Heart right ventricle (tissue), 16 donors: ENCODE measurements at regions not wholly inside any gene's neighbourhood (a gene's known extent, or its start where the extent isn't known, plus 50 kb on each side); places are given as distances from the start of the nearest gene placed in this dataset.

Experiments used
- ATAC-seq, 8 donors: fragments of 200-7000 bp; cut with Tn5 transposase; one replicate each; pipeline ENCODE4 v1.9.1; 2020; ENCODE audit warnings: mild to moderate bottlenecking in 8 of 8, moderate library complexity in 8 of 8, moderate number of reproducible peaks in 1 of 8
- DNase-seq, 2 donors: peaks; one replicate each; pipeline ENCODE4 v3.0.0-alpha.2; 2020
- H3K27ac ChIP-seq, 10 donors: fragments of 200-600 bp; sonication (generic) in 2 of 10; one replicate each; pipeline versions ENCODE4 v1.5.0 to v1.8.0; 2020 to 2022; ENCODE audit warnings: mild to moderate bottlenecking in 3 of 10
- H3K27me3 ChIP-seq, 7 donors: fragments of 200-600 bp; one replicate each; pipeline ENCODE4 v1.8.0; 2021 to 2022; ENCODE audit warnings: mild to moderate bottlenecking in 2 of 7
- H3K36me3 ChIP-seq, 9 donors: fragments of 200-600 bp; sonication (generic) in 1 of 9; one replicate each; pipeline versions ENCODE4 v1.5.0 to v1.8.0; 2020 to 2022; ENCODE audit warnings: mild to moderate bottlenecking in 2 of 9
- H3K4me1 ChIP-seq, 9 donors: fragments of 200-600 bp; sonication (generic) in 1 of 9; one replicate each; pipeline versions ENCODE4 v1.5.0 to v1.8.0; 2020 to 2022; ENCODE audit warnings: mild to moderate bottlenecking in 4 of 9
- H3K4me3 ChIP-seq, 10 donors: fragments of 200-600 bp; sonication (generic) in 2 of 10; one replicate each; pipeline versions ENCODE4 v1.5.0 to v1.8.0; 2020 to 2022; ENCODE audit warnings: mild to moderate bottlenecking in 7 of 10, moderate library complexity in 2 of 10
- H3K9me3 ChIP-seq, 11 donors: fragments of 200-600 bp in 10 of 11; sonication (generic) in 2 of 11; one replicate each; pipeline versions ENCODE4 v1.5.0 to v1.8.0; 2013 to 2022; ENCODE audit warnings: mild to moderate bottlenecking in 2 of 11, control low read depth in 1 of 11, moderate library complexity in 1 of 11
- WGBS, 2 donors: extraction: QIAGEN DNeasy Blood & Tissue Kit; methylation state at CpG; one replicate each; pipeline ENCODE4 v1.1.7; 2013; ENCODE audit warnings: inconsistent platforms in 1 of 2; 5-methylcytosine and 5-hydroxymethylcytosine counted together
- intact Hi-C, 10 donors: fragments of 100-400 bp; cut with DNase I; formaldehyde crosslinking; loops; one replicate each; pipeline versions ENCODE4 v1.11.1 to v1.14.2; 2022
- TF ChIP-seq, protein P1 (sequence below), 9 donors: fragments of 200-600 bp; sonication (generic) in 2 of 9; IDR thresholded peaks; one replicate each; pipeline versions ENCODE4 v1.5.0 to v1.8.0; 2021 to 2022; ENCODE audit warnings: antibody characterized with exemption in 9 of 9, mild to moderate bottlenecking in 5 of 9, moderate library complexity in 1 of 9
- donor health status: Arrhythmogenic right ventricular cardiomyopathy.
- donor health status: ischemic (EF 13 %, LVEDD 7.1; RV severe dilation, severe dysfunction).
- donor health status: healthy with polysubstance abuse.
- donor health status: DM: no; HTN: yes; CAD: no.
- donor health status: DM: no; HTN: no; CAD: no.
- donor health status: ischemic (EF 25% LVEDD 6.9; RV normal size, moderate dysfunction).
- donor health status: ischemic (EF 25% LVEDD 5.7; RV mildly dilated, moderate dysfunction).
- donor health status: healthy.
- donor health status: DM: yes; HTN: yes; CAD: no.
- donor health status: Ischemic cardiomyopathy.
- donor health status: ischemic (EF 35%, LVEDD 5.7; RV mildly dilated, moderate dysfunction).
- donor health status: nonischemic (EF 11% LVEDD 7.7; RV severe dilation, severe dysfunction).
- donor health status: DM: yes; HTN: yes; CAD: no.
- donor health status: PGD.
- donor health status: ischemic (EF 29% LVEDD 5.4; RV normal size, mild dysfunction).
- donor health status: nonischemic (EF 23%, LVEDD 6.1; RV moderate dilation, normal function).

GRCh38 chr22:26106412-26106811 is 62.9 kb upstream of the SEZ6L start:
- H3K36me3 ChIP-seq: no peaks in the 10 kb centered on the region
- H3K27ac ChIP-seq: no peak overlapping the region
- ATAC-seq (no peak), DNase-seq (no peak)
- TF ChIP-seq, protein P1, sequence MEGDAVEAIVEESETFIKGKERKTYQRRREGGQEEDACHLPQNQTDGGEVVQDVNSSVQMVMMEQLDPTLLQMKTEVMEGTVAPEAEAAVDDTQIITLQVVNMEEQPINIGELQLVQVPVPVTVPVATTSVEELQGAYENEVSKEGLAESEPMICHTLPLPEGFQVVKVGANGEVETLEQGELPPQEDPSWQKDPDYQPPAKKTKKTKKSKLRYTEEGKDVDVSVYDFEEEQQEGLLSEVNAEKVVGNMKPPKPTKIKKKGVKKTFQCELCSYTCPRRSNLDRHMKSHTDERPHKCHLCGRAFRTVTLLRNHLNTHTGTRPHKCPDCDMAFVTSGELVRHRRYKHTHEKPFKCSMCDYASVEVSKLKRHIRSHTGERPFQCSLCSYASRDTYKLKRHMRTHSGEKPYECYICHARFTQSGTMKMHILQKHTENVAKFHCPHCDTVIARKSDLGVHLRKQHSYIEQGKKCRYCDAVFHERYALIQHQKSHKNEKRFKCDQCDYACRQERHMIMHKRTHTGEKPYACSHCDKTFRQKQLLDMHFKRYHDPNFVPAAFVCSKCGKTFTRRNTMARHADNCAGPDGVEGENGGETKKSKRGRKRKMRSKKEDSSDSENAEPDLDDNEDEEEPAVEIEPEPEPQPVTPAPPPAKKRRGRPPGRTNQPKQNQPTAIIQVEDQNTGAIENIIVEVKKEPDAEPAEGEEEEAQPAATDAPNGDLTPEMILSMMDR (IDR thresholded peaks at IDR 0.05): no peak
- intact Hi-C loops: no loop called here
- H3K4me3 ChIP-seq: no peak overlapping the region
- H3K4me1 ChIP-seq: no peaks in the 10 kb centered on the region
- H3K27me3 ChIP-seq: peaks cover 0 to 62% (median 38%) of the 10 kb centered on the region in 7 donors
- peaks cover 0 to 9% (median 0%) of the 10 kb centered on the region in 11 donors for H3K9me3 ChIP-seq

GRCh38 chr22:26109686-26110315 is 59.5 kb upstream of the SEZ6L start:
- no peak overlapping the region for H3K4me3 ChIP-seq
- H3K9me3 ChIP-seq: peaks cover 0 to 9% (median 0%) of the 10 kb centered on the region in 11 donors
- peaks cover 0 to 65% (median 28%) of the 10 kb centered on the region in 7 donors for H3K27me3 ChIP-seq
- no peaks in the 10 kb centered on the region for H3K36me3 ChIP-seq
- no peaks in the 10 kb centered on the region for H3K4me1 ChIP-seq
- WGBS, 2 donors: 68% methylated on average over 11 of the region's 11 CpGs
- H3K27ac ChIP-seq: no peak overlapping the region
- ATAC-seq (no peak), DNase-seq (no peak)
- intact Hi-C loops: no loop called here
- TF ChIP-seq, protein P1 (IDR thresholded peaks at IDR 0.05): no peak

DNA sequence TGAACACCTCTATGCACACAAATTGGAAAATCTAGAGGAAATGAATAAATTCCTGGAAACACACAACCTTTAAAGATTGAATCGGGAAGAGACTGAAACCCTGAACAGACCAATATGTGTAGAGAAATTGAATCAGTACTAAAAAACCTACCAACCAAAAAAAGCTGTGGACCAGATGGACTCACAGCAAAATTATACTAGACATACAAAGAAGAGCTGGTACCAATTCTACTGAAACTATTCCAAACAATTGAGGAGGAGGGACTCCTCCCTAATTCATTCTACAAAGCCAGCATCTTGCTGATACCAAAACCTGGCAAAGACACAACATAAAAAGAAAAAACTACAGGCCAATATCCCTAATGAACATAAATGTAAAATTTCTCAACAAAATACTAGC is 54.4 kb upstream of the SEZ6L start:
- 83 to 86% methylated on average over 1 of the region's 1 CpG for WGBS, 2 donors
- Histone ChIP-seq H3K4me1 (no peaks in the 10 kb centered on the region), H3K9me3 (peaks cover 0 to 9% (median 0%) of the 10 kb centered on the region in 11 donors), H3K27me3 (peaks cover 0 to 67% (median 31%) of the 10 kb centered on the region in 7 donors), H3K4me3 (no peak overlapping the region), H3K27ac (no peak overlapping the region), H3K36me3 (no peaks in the 10 kb centered on the region)
- intact Hi-C loops: no loop called here
- ATAC-seq (no peak), DNase-seq (no peak)
- TF ChIP-seq, protein P1 (IDR thresholded peaks at IDR 0.05): no peak

- Histone ChIP-seq H3K4me1 (no peaks in the 10 kb centered on the region), H3K27ac (no peak overlapping the region), H3K9me3 (peaks cover 0 to 8% (median 0%) of the 10 kb centered on the region in 11 donors), H3K36me3 (no peaks in the 10 kb centered on the region), H3K4me3 (no peak overlapping the region), H3K27me3 (peaks cover 0 to 71% (median 32%) of the 10 kb centered on the region in 7 donors)
- intact Hi-C loops: no loop called here
- ATAC-seq: no peak
- TF ChIP-seq, protein P1 (IDR thresholded peaks at IDR 0.05): no peak
- no peak for DNase-seq
These were observed 54.0 kb upstream of the SEZ6L start for GRCh38 chr22:26115266-26115665.
